ENCODE measurements at regions not wholly inside any gene's neighbourhood (a gene's known extent, or its start where the extent isn't known, plus 50 kb on each side); places are given as distances from the start of the nearest gene placed in this dataset.
"Not testable (repeated sequence)": the region's sequence is repeated elsewhere in the genome, so short reads cannot be mapped to it uniquely, and the experiment has no call there.

DNA sequence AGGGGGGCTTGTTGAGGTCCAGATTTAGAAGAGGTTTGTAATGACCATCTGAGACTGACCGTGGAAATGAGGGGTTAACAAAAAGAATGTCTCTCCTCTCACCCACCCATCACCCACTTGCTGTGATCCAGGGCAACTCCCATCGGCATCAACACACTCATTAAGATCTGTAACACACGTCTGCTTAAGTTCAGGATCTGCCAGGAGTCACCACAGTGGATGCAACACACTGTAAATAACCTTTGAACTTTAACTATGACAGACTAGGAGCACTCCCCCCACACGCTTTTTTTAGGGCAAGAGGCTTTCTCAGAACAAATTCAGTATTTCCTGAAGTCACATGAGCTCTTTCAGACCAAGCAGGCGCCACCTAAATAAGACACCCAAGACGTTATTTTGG, 301.9 kb downstream of the ANAPC1 start:
- H3K79me2 ChIP-seq (ENCODE audit: control insufficient read depth, insufficient read depth, low read length); H3K27ac ChIP-seq (ENCODE audit: insufficient read depth, low read depth, low read length); H3K9ac ChIP-seq (replicated peaks; ENCODE audit: extremely low read depth, insufficient read depth, low read length); FAIRE-seq; H3K9me1 ChIP-seq (replicated peaks; ENCODE audit: control insufficient read depth, extremely low read depth, insufficient read depth, low read length); DNase-seq (ENCODE audit: low read depth, low spot score); H3K27me3 ChIP-seq (ENCODE audit: control insufficient read depth in 2 of 2, insufficient read depth in 2 of 2, low read length in 2 of 2); H3K4me1 ChIP-seq (ENCODE audit: control insufficient read depth, extremely low read depth, insufficient read depth, low read length); H4K20me1 ChIP-seq (replicated peaks; ENCODE audit: control insufficient read depth, extremely low read depth, insufficient read depth, low read length); intact Hi-C loops (cut with micrococcal nuclease); CTCF ChIA-PET; H3K9me3 ChIP-seq (replicated peaks; ENCODE audit: control insufficient read depth, insufficient read depth, low read length); H3K36me3 ChIP-seq (ENCODE audit: control insufficient read depth in 2 of 2, extremely low read depth in 1 of 2, insufficient read depth in 2 of 2, low read length in 2 of 2); dilution Hi-C loops (cut with MboI; ENCODE audit: extremely low pct_ligation_motif_present, low sequenced_read_pairs); H2AFZ ChIP-seq (ENCODE audit: low read depth, low read length); H3K4me3 ChIP-seq (replicated peaks in 1 of 3; ENCODE audit: insufficient read depth in 1 of 3, low read depth in 1 of 3, low read length in 3 of 3); H3K4me2 ChIP-seq (ENCODE audit: insufficient read depth, low read length); POLR2A ChIA-PET; BruUV-seq (replicated peaks): not testable (repeated sequence)

DNA sequence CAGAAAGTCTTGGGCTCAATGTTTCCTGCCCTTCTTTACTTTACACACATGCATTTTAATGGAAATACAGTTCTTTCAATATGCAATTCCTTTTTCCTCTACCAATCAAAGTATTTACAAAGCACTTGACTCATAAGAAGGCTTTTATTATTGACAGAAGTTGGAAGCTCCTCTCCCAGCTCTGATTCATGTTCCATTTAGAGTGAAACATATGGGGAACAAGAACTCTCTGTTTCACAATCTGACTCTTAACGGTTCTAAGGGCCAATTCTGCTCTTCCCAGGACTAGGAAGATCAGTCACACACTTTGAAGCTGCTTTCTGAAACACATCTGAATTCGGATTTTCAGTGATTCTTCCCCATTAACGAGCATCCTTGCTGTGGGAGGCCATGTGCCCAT, 300.5 kb downstream of the ANAPC1 start:
- H3K4me3 ChIP-seq (replicated peaks in 1 of 3; ENCODE audit: insufficient read depth in 1 of 3, low read depth in 1 of 3, low read length in 3 of 3); FAIRE-seq; POLR2A ChIA-PET; H2AFZ ChIP-seq (ENCODE audit: low read depth, low read length); H4K20me1 ChIP-seq (replicated peaks; ENCODE audit: control insufficient read depth, extremely low read depth, insufficient read depth, low read length); intact Hi-C loops (cut with micrococcal nuclease); BruUV-seq (replicated peaks); H3K9me1 ChIP-seq (replicated peaks; ENCODE audit: control insufficient read depth, extremely low read depth, insufficient read depth, low read length); CTCF ChIA-PET; H3K36me3 ChIP-seq (ENCODE audit: control insufficient read depth in 2 of 2, extremely low read depth in 1 of 2, insufficient read depth in 2 of 2, low read length in 2 of 2); H3K4me2 ChIP-seq (ENCODE audit: insufficient read depth, low read length); H3K27ac ChIP-seq (ENCODE audit: insufficient read depth, low read depth, low read length); H3K27me3 ChIP-seq (ENCODE audit: control insufficient read depth in 2 of 2, insufficient read depth in 2 of 2, low read length in 2 of 2); H3K9me3 ChIP-seq (replicated peaks; ENCODE audit: control insufficient read depth, insufficient read depth, low read length); H3K4me1 ChIP-seq (ENCODE audit: control insufficient read depth, extremely low read depth, insufficient read depth, low read length); dilution Hi-C loops (cut with MboI; ENCODE audit: extremely low pct_ligation_motif_present, low sequenced_read_pairs); H3K9ac ChIP-seq (replicated peaks; ENCODE audit: extremely low read depth, insufficient read depth, low read length); H3K79me2 ChIP-seq (ENCODE audit: control insufficient read depth, insufficient read depth, low read length); DNase-seq (ENCODE audit: low read depth, low spot score): not testable (repeated sequence)

DNA sequence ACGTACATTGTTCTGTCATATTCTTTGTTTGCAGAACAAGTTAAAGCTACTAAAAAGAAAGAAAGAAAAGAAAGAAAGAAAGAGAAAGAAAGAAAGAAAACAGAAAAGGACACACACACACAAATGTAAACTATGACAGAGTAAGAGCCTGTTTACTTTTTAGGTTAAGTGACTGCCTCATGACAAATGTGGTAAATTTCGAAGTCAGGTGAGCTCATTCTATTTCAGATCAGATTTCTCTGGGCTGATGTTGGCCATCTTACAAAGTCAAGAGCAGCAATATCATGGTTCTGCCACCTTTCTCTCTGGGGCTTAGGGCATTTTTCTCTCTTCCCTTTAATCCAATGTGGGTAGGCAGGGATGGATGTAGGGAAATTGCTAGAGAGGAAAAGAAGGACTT, 299.5 kb downstream of the ANAPC1 start:
- H3K79me2 ChIP-seq (ENCODE audit: control insufficient read depth, insufficient read depth, low read length); H3K27ac ChIP-seq (ENCODE audit: insufficient read depth, low read depth, low read length); H2AFZ ChIP-seq (ENCODE audit: low read depth, low read length); CTCF ChIA-PET; H3K27me3 ChIP-seq (ENCODE audit: control insufficient read depth in 2 of 2, insufficient read depth in 2 of 2, low read length in 2 of 2); DNase-seq (ENCODE audit: low read depth, low spot score); H3K9ac ChIP-seq (replicated peaks; ENCODE audit: extremely low read depth, insufficient read depth, low read length); H4K20me1 ChIP-seq (replicated peaks; ENCODE audit: control insufficient read depth, extremely low read depth, insufficient read depth, low read length); dilution Hi-C loops (cut with MboI; ENCODE audit: extremely low pct_ligation_motif_present, low sequenced_read_pairs); H3K9me1 ChIP-seq (replicated peaks; ENCODE audit: control insufficient read depth, extremely low read depth, insufficient read depth, low read length); POLR2A ChIA-PET; H3K36me3 ChIP-seq (ENCODE audit: control insufficient read depth in 2 of 2, extremely low read depth in 1 of 2, insufficient read depth in 2 of 2, low read length in 2 of 2); FAIRE-seq; H3K4me1 ChIP-seq (ENCODE audit: control insufficient read depth, extremely low read depth, insufficient read depth, low read length); intact Hi-C loops (cut with micrococcal nuclease); H3K9me3 ChIP-seq (replicated peaks; ENCODE audit: control insufficient read depth, insufficient read depth, low read length); BruUV-seq (replicated peaks); H3K4me2 ChIP-seq (ENCODE audit: insufficient read depth, low read length); H3K4me3 ChIP-seq (replicated peaks in 1 of 3; ENCODE audit: insufficient read depth in 1 of 3, low read depth in 1 of 3, low read length in 3 of 3): not testable (repeated sequence)

DNA sequence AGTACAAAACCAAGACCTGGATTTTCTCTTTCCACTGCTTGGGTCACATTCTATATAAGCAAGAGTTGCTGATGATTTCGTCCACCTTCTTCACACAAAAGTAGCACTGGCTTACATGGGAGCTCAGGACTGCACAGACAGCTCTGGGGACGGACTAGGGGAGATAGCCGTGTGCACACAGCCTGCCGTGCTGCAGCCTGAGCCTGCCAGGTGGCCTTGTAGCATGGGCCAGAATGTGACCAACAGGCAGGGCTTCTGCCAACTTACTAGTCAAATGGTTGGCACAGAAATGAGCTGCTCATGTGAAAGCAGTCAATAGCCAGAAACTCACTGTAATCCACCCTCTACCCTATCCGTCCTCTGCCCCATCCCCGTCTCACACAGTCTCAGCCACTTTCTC, 299.0 kb downstream of the ANAPC1 start:
- H3K4me1 ChIP-seq (ENCODE audit: control insufficient read depth, extremely low read depth, insufficient read depth, low read length); H3K9me3 ChIP-seq (replicated peaks; ENCODE audit: control insufficient read depth, insufficient read depth, low read length); H3K4me2 ChIP-seq (ENCODE audit: insufficient read depth, low read length); CTCF ChIA-PET; FAIRE-seq; H4K20me1 ChIP-seq (replicated peaks; ENCODE audit: control insufficient read depth, extremely low read depth, insufficient read depth, low read length); POLR2A ChIA-PET; H2AFZ ChIP-seq (ENCODE audit: low read depth, low read length); DNase-seq (ENCODE audit: low read depth, low spot score); H3K27ac ChIP-seq (ENCODE audit: insufficient read depth, low read depth, low read length); H3K9ac ChIP-seq (replicated peaks; ENCODE audit: extremely low read depth, insufficient read depth, low read length); dilution Hi-C loops (cut with MboI; ENCODE audit: extremely low pct_ligation_motif_present, low sequenced_read_pairs); H3K79me2 ChIP-seq (ENCODE audit: control insufficient read depth, insufficient read depth, low read length); BruUV-seq (replicated peaks); H3K27me3 ChIP-seq (ENCODE audit: control insufficient read depth in 2 of 2, insufficient read depth in 2 of 2, low read length in 2 of 2); H3K9me1 ChIP-seq (replicated peaks; ENCODE audit: control insufficient read depth, extremely low read depth, insufficient read depth, low read length); H3K4me3 ChIP-seq (replicated peaks in 1 of 3; ENCODE audit: insufficient read depth in 1 of 3, low read depth in 1 of 3, low read length in 3 of 3); H3K36me3 ChIP-seq (ENCODE audit: control insufficient read depth in 2 of 2, extremely low read depth in 1 of 2, insufficient read depth in 2 of 2, low read length in 2 of 2); intact Hi-C loops (cut with micrococcal nuclease): not testable (repeated sequence)
